ENCODE measurements at regions not wholly inside any gene's neighbourhood (a gene's known extent, or its start where the extent isn't known, plus 50 kb on each side); places are given as distances from the start of the nearest gene placed in this dataset.

- Histone ChIP-seq H3K9me3 (ENCODE audit: control insufficient read depth in 4 of 4, low read length in 3 of 4) (no peaks in the 10 kb centered on the region), H3K36me3 (ENCODE audit: control insufficient read depth in 4 of 4, insufficient read depth in 3 of 4, low read depth in 1 of 4, low read length in 3 of 4) (no peaks in the 10 kb centered on the region), H3K9ac (ENCODE audit: low read depth in 1 of 2, low read length in 2 of 2) (no peak overlapping the region), H3K4me1 (ENCODE audit: control insufficient read depth in 4 of 4, insufficient read depth in 4 of 4, low read length in 3 of 4) (no peaks in the 10 kb centered on the region), H3K27ac (ENCODE audit: low read depth in 1 of 2, low read length in 2 of 2) (no peak overlapping the region), H3K27me3 (ENCODE audit: control insufficient read depth in 4 of 4, insufficient read depth in 4 of 4, low read length in 3 of 4) (peaks cover 0 to 12% (median 2%) of the 10 kb centered on the region in 4 donors), H3K4me3 (ENCODE audit: low read depth in 1 of 3, low read length in 3 of 3) (no peak overlapping the region)
- TF ChIP-seq YY1 (IDR thresholded peaks at IDR 0.05): no peak
- no peak for TF ChIP-seq EGR1 (IDR thresholded peaks at IDR 0.05; ENCODE audit: low read depth in 2 of 2)
- no peak for TF ChIP-seq REST (IDR thresholded peaks at IDR 0.05)
- no peak for TF ChIP-seq FOXA1 (IDR thresholded peaks at IDR 0.05)
- no peak for TF ChIP-seq GABPA (IDR thresholded peaks at IDR 0.05 in 1 of 2, conservative IDR thresholded peaks at IDR 0.05 in 1 of 2)
- no peak for TF ChIP-seq RAD21 (IDR thresholded peaks at IDR 0.05)
- no peak for TF ChIP-seq RXRA (IDR thresholded peaks at IDR 0.05)
- no peak for TF ChIP-seq SP1 (IDR thresholded peaks at IDR 0.05)
- no peak for TF ChIP-seq HNF4A (conservative IDR thresholded peaks at IDR 0.05)
- TF ChIP-seq ZBTB33 (IDR thresholded peaks at IDR 0.05): no peak
- no peak for TF ChIP-seq TAF1 (conservative IDR thresholded peaks at IDR 0.05)
- TF ChIP-seq JUND (IDR thresholded peaks at IDR 0.05): no peak
- no peak for TF ChIP-seq MAX (IDR thresholded peaks at IDR 0.05)
- no peak for TF ChIP-seq NR2F2 (IDR thresholded peaks at IDR 0.05)
- no peak for TF ChIP-seq ATF3 (IDR thresholded peaks at IDR 0.05)
- no peak for TF ChIP-seq CTCF (IDR thresholded peaks at IDR 0.05; ENCODE audit: low read depth, low read length, missing input control)
- TF ChIP-seq HNF4G (IDR thresholded peaks at IDR 0.05): no peak
- TF ChIP-seq FOXA2 (IDR thresholded peaks at IDR 0.05): no peak
- DNase-seq (ENCODE audit: low spot score): no peak
- WGBS: 62% methylated on average over 5 of the region's 5 CpGs
These were observed 130.4 kb upstream of the PROKR2 start for GRCh38 chr20:5447188-5447587.

Measured in liver (tissue), 8 donors.